Caco-2 (cell line): ENCODE measurements at regions not wholly inside any gene's neighbourhood (a gene's known extent, or its start where the extent isn't known, plus 50 kb on each side); places are given as distances from the start of the nearest gene placed in this dataset.

ENCODE experiments used
- BruUV-seq: library from RNA; stranded (reverse); fragments of 400-500 nt; replicated peaks from 2 replicates; lab custom pipeline; 2021; lab: Mats Ljungman, UMichigan
- CTCF ChIA-PET: fragments of 300-600 bp; sonication (Branson Sonifier 250); formaldehyde crosslinking; loops from one replicate; lab custom pipeline; 2022; ENCODE audit warnings: antibody characterized with exemption; lab: Charles Lee
- POLR2A ChIA-PET: fragments of 300-600 bp; sonication (Branson Sonifier 250); formaldehyde crosslinking; loops from one replicate; lab custom pipeline; 2022; ENCODE audit warnings: antibody characterized with exemption; lab: Charles Lee
- DNase-seq, 2 experiments: peaks; one replicate each; pipeline versions ENCODE4 v3.0.0 to v3.0.0-alpha.2; 2020 to 2022
- H3K27me3 ChIP-seq: replicated peaks from 2 replicates; pipeline ENCODE4 v1.6.0; 2011; ENCODE audit warnings: low read length; ENCODE audit not compliant: control insufficient read depth, insufficient read depth
- H3K36me3 ChIP-seq: 2 replicates; pipeline ENCODE4 v1.5.1; 2011; ENCODE audit warnings: low read length; ENCODE audit not compliant: control insufficient read depth, insufficient read depth
- H3K4me1 ChIP-seq: fragments of 250-450 bp; sonication (Bioruptor Pico); 2 replicates; pipeline ENCODE4 v1.5.1; 2020; ENCODE audit warnings: mild to moderate bottlenecking
- H3K4me3 ChIP-seq: 2 replicates; pipeline ENCODE4 v1.5.1; 2011; ENCODE audit warnings: low read depth, mild to moderate bottlenecking, control low read depth, low read length
- H3K9me3 ChIP-seq: fragments of 250-450 bp; sonication (Bioruptor Pico); 2 replicates; pipeline ENCODE4 v1.5.1; 2020; ENCODE audit warnings: mild to moderate bottlenecking, moderate library complexity
- H3K27ac Mint-ChIP-seq: one replicate; pipeline ENCODE4 v1.8.0; 2022; ENCODE audit warnings: mixed read lengths; ENCODE audit not compliant: unreplicated experiment
- H3K27me3 Mint-ChIP-seq: one replicate; pipeline ENCODE4 v1.8.0; 2022; ENCODE audit warnings: mixed read lengths; ENCODE audit not compliant: insufficient read depth, unreplicated experiment
- H3K36me3 Mint-ChIP-seq: one replicate; pipeline ENCODE4 v1.8.0; 2022; ENCODE audit warnings: mild to moderate bottlenecking, mixed read lengths; ENCODE audit not compliant: insufficient read depth, unreplicated experiment
- H3K4me1 Mint-ChIP-seq: one replicate; pipeline ENCODE4 v1.8.0; 2022; ENCODE audit warnings: low read depth, mixed read lengths; ENCODE audit not compliant: unreplicated experiment
- H3K4me3 Mint-ChIP-seq: one replicate; pipeline ENCODE4 v1.8.0; 2022; ENCODE audit warnings: mild to moderate bottlenecking, moderate library complexity, mixed read lengths; ENCODE audit not compliant: unreplicated experiment
- H3K9me3 Mint-ChIP-seq: one replicate; pipeline ENCODE4 v1.8.0; 2022; ENCODE audit warnings: mixed read lengths; ENCODE audit not compliant: unreplicated experiment
- CTCF ChIP-seq, 2 experiments: fragments of 200-600 bp in 1 of 2; IDR thresholded peaks; 1 replicate in 1 of 2; 2 replicates in 1 of 2; pipeline versions ENCODE4 v1.5.1 to v1.8.0; 2011 to 2022; ENCODE audit warnings: antibody characterized with exemption in 1 of 2, control low read depth in 1 of 2, inconsistent platforms in 1 of 2, low read depth in 1 of 2, low read length in 1 of 2, mild to moderate bottlenecking in 1 of 2, moderate library complexity in 1 of 2; ENCODE audit not compliant: insufficient read depth in 1 of 2, severe bottlenecking in 1 of 2, unreplicated experiment in 1 of 2
- intact Hi-C: fragments of 100-400 bp; cut with micrococcal nuclease; formaldehyde crosslinking; loops from one replicate; pipeline ENCODE4 v1.10.0; 2022; ENCODE audit not compliant: unreplicated experiment

GRCh38 chr6:19551611-19552010 lies 285.6 kb upstream of the ID4 start:
- intact Hi-C loops: no loop called here
- H3K4me1 Mint-ChIP-seq: no peaks in the 10 kb centered on the region
- ChIA-PET CTCF (no interaction called here), POLR2A (no interaction called here)
- no peaks in the 10 kb centered on the region for H3K9me3 Mint-ChIP-seq
- no TSS peak for BruUV-seq
- H3K4me3 Mint-ChIP-seq: no peak overlapping the region
- Histone ChIP-seq H3K27me3 (no peaks in the 10 kb centered on the region), H3K9me3 (no peaks in the 10 kb centered on the region; the same call in 1 of the 2 replicates), H3K4me1 (no peaks in the 10 kb centered on the region), H3K4me3 (no peak overlapping the region), H3K36me3 (no peaks in the 10 kb centered on the region)
- DNase-seq: no peak
- no peaks in the 10 kb centered on the region for H3K36me3 Mint-ChIP-seq
- TF ChIP-seq CTCF (IDR thresholded peaks at IDR 0.05; ENCODE audit: insufficient read depth in 1 of 2, low read depth in 1 of 2, low read length in 1 of 2, severe bottlenecking in 1 of 2, unreplicated experiment in 1 of 2): no peak
- no peak overlapping the region for H3K27ac Mint-ChIP-seq
- H3K27me3 Mint-ChIP-seq: no peaks in the 10 kb centered on the region

- Histone ChIP-seq H3K27me3 (no peaks in the 10 kb centered on the region), H3K36me3 (no peaks in the 10 kb centered on the region), H3K4me1 (no peaks in the 10 kb centered on the region), H3K4me3 (no peak overlapping the region), H3K9me3 (no peaks in the 10 kb centered on the region; the same call in 1 of the 2 replicates)
- Mint-ChIP-seq H3K4me3 (no peak overlapping the region), H3K27ac (no peak overlapping the region), H3K27me3 (no peaks in the 10 kb centered on the region), H3K36me3 (no peaks in the 10 kb centered on the region), H3K4me1 (no peaks in the 10 kb centered on the region), H3K9me3 (no peaks in the 10 kb centered on the region)
- TF ChIP-seq CTCF (IDR thresholded peaks at IDR 0.05; ENCODE audit: insufficient read depth in 1 of 2, low read depth in 1 of 2, low read length in 1 of 2, severe bottlenecking in 1 of 2, unreplicated experiment in 1 of 2): no peak
- ChIA-PET CTCF (no interaction called here), POLR2A (no interaction called here)
- DNase-seq: no peak
- intact Hi-C loops: no loop called here
- BruUV-seq: no TSS peak
Observed at GRCh38 chr6:19552076-19552475, 285.1 kb upstream of the ID4 start.

GRCh38 chr6:19552588-19552987 lies 284.6 kb upstream of the ID4 start:
- Histone ChIP-seq H3K4me3 (no peak overlapping the region), H3K9me3 (no peaks in the 10 kb centered on the region; the same call in 1 of the 2 replicates), H3K4me1 (no peaks in the 10 kb centered on the region), H3K36me3 (no peaks in the 10 kb centered on the region), H3K27me3 (no peaks in the 10 kb centered on the region)
- no peaks in the 10 kb centered on the region for H3K4me1 Mint-ChIP-seq
- no peak overlapping the region for H3K27ac Mint-ChIP-seq
- no peak for TF ChIP-seq CTCF (IDR thresholded peaks at IDR 0.05; ENCODE audit: insufficient read depth in 1 of 2, low read depth in 1 of 2, low read length in 1 of 2, severe bottlenecking in 1 of 2, unreplicated experiment in 1 of 2)
- no peaks in the 10 kb centered on the region for H3K9me3 Mint-ChIP-seq
- BruUV-seq: no TSS peak
- intact Hi-C loops: no loop called here
- CTCF ChIA-PET: no interaction called here
- POLR2A ChIA-PET: no interaction called here
- no peaks in the 10 kb centered on the region for H3K36me3 Mint-ChIP-seq
- no peak overlapping the region for H3K4me3 Mint-ChIP-seq
- no peak for DNase-seq
- no peaks in the 10 kb centered on the region for H3K27me3 Mint-ChIP-seq
